ENCODE measurements at regions not wholly inside any gene's neighbourhood (a gene's known extent, or its start where the extent isn't known, plus 50 kb on each side); places are given as distances from the start of the nearest gene placed in this dataset.

DNA sequence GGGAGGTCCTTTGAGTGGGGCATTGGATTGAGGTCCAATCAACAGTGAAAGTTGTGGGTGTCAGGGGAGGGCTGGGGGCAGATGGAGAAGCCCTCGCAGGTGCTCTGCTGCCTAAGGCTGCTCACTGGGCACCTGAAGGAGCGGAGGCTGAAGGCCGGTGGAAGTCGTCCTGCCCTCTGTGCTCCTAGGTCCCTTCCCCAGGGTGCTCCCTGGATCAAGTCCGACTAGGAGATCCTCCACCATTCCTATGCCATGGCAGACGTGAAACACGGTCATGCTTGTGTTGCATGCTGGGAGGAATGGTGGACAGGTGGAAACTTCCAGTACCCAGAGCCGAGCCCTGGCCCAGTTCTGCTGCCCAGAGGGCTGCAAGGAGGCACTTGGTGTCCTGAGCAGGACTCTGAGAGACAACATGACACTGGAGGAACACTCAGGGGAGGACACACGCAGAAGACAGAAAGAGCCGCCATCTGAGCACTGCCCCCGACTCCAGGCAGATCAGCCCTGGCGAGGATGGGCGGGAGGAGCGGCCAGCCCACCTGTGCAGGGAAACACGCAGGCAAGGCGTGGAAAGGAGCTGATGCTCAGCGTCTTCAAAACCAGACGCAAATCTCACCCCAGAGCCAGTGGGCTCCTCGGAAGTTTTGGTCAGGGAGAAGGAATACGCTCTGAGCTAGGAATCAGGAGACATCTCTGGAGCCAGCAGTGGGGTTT is 786.8 kb downstream of the BRD1 start:
- ATAC-seq (ENCODE audit: low read depth) = no peak
- Mint-ChIP-seq H3K4me1 (no peaks in the 10 kb centered on the region), H3K36me3 (peaks cover 2% of the 10 kb centered on the region), H3K27me3 (no peaks in the 10 kb centered on the region), H3K27ac (no peak overlapping the region), H3K9me3 (peaks cover 6% of the 10 kb centered on the region), H3K4me3 (no peak overlapping the region)
- DNase-seq (ENCODE audit: low spot score in 2 of 2) = no peak

- H3K27ac Mint-ChIP-seq = no peak overlapping the region
Measured at GRCh38 chr22:49040111-49040510, 787.6 kb downstream of the BRD1 start.

GRCh38 chr22:49039625-49040024 is 788.0 kb downstream of the BRD1 start:
- Mint-ChIP-seq H3K9me3 (peaks cover 6% of the 10 kb centered on the region), H3K36me3 (no peaks in the 10 kb centered on the region), H3K4me3 (no peak overlapping the region), H3K4me1 (no peaks in the 10 kb centered on the region), H3K27ac (no peak overlapping the region), H3K27me3 (no peaks in the 10 kb centered on the region)
- DNase-seq (ENCODE audit: low spot score in 2 of 2) (no peak), ATAC-seq (ENCODE audit: low read depth) (no peak)

More at GRCh38 chr22:49040111-49040510, 787.6 kb downstream of the BRD1 start:
- Mint-ChIP-seq H3K4me1 (no peaks in the 10 kb centered on the region), H3K4me3 (no peak overlapping the region), H3K36me3 (peaks cover under 1% of the 10 kb centered on the region), H3K9me3 (peaks cover 6% of the 10 kb centered on the region), H3K27me3 (no peaks in the 10 kb centered on the region)
- no peak for DNase-seq (ENCODE audit: low spot score in 2 of 2)
- ATAC-seq (ENCODE audit: low read depth) = no peak

GRCh38 chr22:49037701-49038245 is 789.9 kb downstream of the BRD1 start:
- no peaks in the 10 kb centered on the region for H3K36me3 Mint-ChIP-seq
- peaks cover 4% of the 10 kb centered on the region for H3K27me3 Mint-ChIP-seq
- H3K4me1 Mint-ChIP-seq = no peaks in the 10 kb centered on the region
- no peak overlapping the region for H3K27ac Mint-ChIP-seq
- H3K4me3 Mint-ChIP-seq = no peak overlapping the region
- DNase-seq (ENCODE audit: low spot score in 2 of 2) (no peak), ATAC-seq (ENCODE audit: low read depth) (no peak)
- peaks cover 5% of the 10 kb centered on the region for H3K9me3 Mint-ChIP-seq

DNA sequence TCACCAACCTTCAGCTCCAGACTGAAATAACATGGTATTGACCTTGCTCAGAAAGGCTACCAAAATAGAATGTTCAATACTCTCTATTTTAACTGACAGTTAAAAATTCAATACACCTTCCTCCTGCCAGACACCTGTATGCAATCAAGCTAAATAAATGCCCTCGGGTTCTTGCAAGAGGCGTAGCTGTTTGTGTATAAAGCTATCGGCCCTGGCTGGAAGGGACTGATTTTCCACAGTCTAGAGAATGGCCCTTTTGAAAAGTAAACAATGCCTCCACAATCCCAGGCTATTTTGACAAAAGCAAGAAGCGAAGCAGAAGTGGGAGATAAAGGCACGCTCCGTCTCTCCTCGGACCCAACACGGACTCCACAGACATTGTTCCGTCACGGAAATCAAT is 791.2 kb downstream of the BRD1 start:
- Mint-ChIP-seq H3K36me3 (no peaks in the 10 kb centered on the region), H3K27me3 (peaks cover 6% of the 10 kb centered on the region), H3K9me3 (peaks cover 5% of the 10 kb centered on the region), H3K4me1 (no peaks in the 10 kb centered on the region), H3K27ac (no peak overlapping the region), H3K4me3 (no peak overlapping the region)
- ATAC-seq (ENCODE audit: low read depth) = no peak
- DNase-seq (ENCODE audit: low spot score in 2 of 2) = no peak

GRCh38 chr22:49035818-49036457 is 791.7 kb downstream of the BRD1 start:
- Mint-ChIP-seq H3K27me3 (peaks cover 6% of the 10 kb centered on the region), H3K4me1 (no peaks in the 10 kb centered on the region), H3K36me3 (no peaks in the 10 kb centered on the region), H3K4me3 (no peak overlapping the region), H3K27ac (no peak overlapping the region), H3K9me3 (peaks cover 5% of the 10 kb centered on the region)
- no peak for DNase-seq (ENCODE audit: low spot score in 2 of 2)
- no peak for ATAC-seq (ENCODE audit: low read depth)

DNA sequence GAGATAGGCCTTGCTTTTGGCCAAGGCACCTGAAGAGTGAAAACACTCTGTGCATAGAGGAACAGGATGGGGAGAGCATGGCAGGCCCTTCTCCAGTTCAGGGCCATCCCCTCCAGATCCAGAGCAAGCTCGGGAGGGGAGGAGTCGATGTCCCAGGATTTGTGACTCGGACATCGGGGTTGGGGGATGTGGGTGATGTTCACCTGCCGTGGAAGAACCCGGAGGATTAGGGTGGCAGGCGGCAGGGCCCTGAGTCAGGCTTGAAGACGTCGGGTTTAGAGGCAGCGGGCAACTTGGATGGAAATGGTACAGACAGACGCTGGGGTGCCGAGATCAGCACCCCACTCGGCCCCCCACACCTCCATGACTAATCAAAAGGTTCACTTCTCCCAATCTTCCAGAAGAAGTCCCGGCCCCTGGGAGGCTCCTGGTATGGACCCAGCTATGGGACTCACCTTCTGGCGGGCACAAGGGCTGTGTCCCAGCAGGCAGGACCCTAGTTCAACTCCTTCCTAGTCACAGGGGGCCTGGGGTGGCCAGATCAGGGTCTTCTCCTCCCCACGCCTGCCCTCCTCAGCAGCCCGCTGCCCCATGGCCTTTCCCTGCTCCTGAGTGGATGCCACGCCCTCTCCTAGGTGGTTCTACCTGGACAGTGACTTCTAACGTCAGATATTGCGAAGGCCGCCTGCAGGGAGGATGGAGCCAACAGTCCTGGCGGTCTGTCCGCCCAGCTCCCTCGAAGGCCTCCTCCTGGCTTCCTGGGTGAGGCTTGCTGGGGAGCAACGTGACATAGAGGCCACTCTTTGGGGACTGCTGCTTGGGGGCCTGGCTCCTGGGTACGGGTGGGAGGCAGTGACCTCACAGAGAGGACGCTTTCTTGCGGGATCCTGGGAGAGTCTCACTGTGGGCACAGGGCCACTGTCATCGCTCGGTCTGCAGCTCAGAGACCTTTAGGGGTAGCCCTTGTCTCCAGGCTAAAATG is 792.5 kb downstream of the BRD1 start:
- no peak for DNase-seq (ENCODE audit: low spot score in 2 of 2)
- H3K9me3 Mint-ChIP-seq = peaks cover 5% of the 10 kb centered on the region
- no peak for ATAC-seq (ENCODE audit: low read depth)
- no peak overlapping the region for H3K4me3 Mint-ChIP-seq
- no peaks in the 10 kb centered on the region for H3K36me3 Mint-ChIP-seq
- peaks cover 6% of the 10 kb centered on the region for H3K27me3 Mint-ChIP-seq
- no peaks in the 10 kb centered on the region for H3K4me1 Mint-ChIP-seq
- no peak overlapping the region for H3K27ac Mint-ChIP-seq

- no peak overlapping the region for H3K4me3 Mint-ChIP-seq
- H3K36me3 Mint-ChIP-seq = no peaks in the 10 kb centered on the region
- DNase-seq (ENCODE audit: low spot score in 2 of 2) = no peak
- peaks cover 5% of the 10 kb centered on the region for H3K9me3 Mint-ChIP-seq
- ATAC-seq (ENCODE audit: low read depth) = no peak
- no peaks in the 10 kb centered on the region for H3K4me1 Mint-ChIP-seq
- H3K27ac Mint-ChIP-seq = no peak overlapping the region
- peaks cover 7% of the 10 kb centered on the region for H3K27me3 Mint-ChIP-seq
Measured at GRCh38 chr22:49033616-49034015, 794.1 kb downstream of the BRD1 start.

GRCh38 chr22:49032821-49033220 is 794.9 kb downstream of the BRD1 start:
- Mint-ChIP-seq H3K9me3 (peaks cover 5% of the 10 kb centered on the region), H3K4me1 (no peaks in the 10 kb centered on the region), H3K27ac (no peak overlapping the region), H3K27me3 (peaks cover 7% of the 10 kb centered on the region), H3K4me3 (no peak overlapping the region), H3K36me3 (no peaks in the 10 kb centered on the region)
- no peak for ATAC-seq (ENCODE audit: low read depth)
- DNase-seq (ENCODE audit: low spot score in 2 of 2) = no peak

DNA sequence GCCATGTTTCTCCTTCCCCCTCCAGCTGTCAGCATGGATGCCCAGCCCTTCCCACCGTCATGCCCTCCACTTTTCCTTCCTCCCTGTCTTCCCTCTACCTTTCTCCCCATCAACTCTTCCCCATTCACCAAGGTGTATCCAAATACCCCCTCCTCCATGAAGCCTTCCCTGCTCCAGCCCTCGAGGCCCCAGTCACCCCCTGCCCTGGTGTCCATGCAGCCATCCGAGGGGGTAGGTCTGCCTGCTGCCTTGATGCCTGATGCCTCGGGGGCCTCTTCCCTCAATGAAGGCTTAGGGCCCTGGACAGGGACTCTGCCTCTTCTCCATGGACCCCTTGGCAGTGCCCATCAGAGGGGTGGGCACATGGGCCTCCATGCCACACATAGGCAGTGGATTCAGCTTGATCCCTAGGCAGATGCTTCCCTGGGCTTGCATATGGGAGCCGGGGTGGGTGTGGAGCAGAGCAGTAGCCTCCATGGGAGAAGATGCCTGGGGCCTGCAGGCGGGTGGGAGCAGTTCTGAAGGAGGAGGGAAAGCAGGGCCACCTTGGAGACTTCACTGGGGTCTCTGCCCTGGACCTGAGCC is 795.8 kb downstream of the BRD1 start:
- ATAC-seq (ENCODE audit: low read depth) = no peak
- Mint-ChIP-seq H3K4me1 (no peaks in the 10 kb centered on the region), H3K27ac (no peak overlapping the region), H3K9me3 (peaks cover 3% of the 10 kb centered on the region), H3K4me3 (no peak overlapping the region), H3K36me3 (no peaks in the 10 kb centered on the region), H3K27me3 (peaks cover 7% of the 10 kb centered on the region)
- DNase-seq (ENCODE audit: low spot score in 2 of 2) = no peak

- Mint-ChIP-seq H3K27me3 (peaks cover 5% of the 10 kb centered on the region), H3K4me1 (no peaks in the 10 kb centered on the region), H3K4me3 (no peak overlapping the region), H3K9me3 (no peaks in the 10 kb centered on the region), H3K36me3 (no peaks in the 10 kb centered on the region), H3K27ac (no peak overlapping the region)
- ATAC-seq (ENCODE audit: low read depth) (no peak), DNase-seq (ENCODE audit: low spot score in 2 of 2) (no peak)
Measured at GRCh38 chr22:49028111-49028510, 799.6 kb downstream of the BRD1 start.

DNA sequence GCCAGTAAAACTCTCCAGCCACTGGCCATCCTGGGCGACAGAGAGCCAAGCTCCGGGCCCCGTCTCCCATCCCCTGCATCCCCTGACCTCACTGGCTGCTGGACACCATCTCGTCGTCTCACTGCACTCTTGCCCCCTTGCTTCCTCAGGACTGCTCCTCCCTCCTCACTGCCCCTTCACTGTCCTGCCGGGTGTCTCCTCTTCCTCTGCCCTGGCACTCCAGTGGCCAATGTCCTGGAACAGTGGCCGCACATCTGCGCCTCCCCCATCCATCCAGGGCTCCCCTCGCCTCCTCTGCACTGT is 800.4 kb downstream of the BRD1 start:
- Mint-ChIP-seq H3K27ac (no peak overlapping the region), H3K27me3 (peaks cover 3% of the 10 kb centered on the region), H3K4me3 (no peak overlapping the region), H3K36me3 (no peaks in the 10 kb centered on the region), H3K4me1 (no peaks in the 10 kb centered on the region), H3K9me3 (no peaks in the 10 kb centered on the region)
- DNase-seq (ENCODE audit: low spot score in 2 of 2) (no peak), ATAC-seq (ENCODE audit: low read depth) (no peak)

- Mint-ChIP-seq H3K27me3 (peaks cover 3% of the 10 kb centered on the region), H3K4me1 (no peaks in the 10 kb centered on the region), H3K4me3 (no peak overlapping the region), H3K9me3 (no peaks in the 10 kb centered on the region), H3K27ac (no peak overlapping the region), H3K36me3 (no peaks in the 10 kb centered on the region)
- ATAC-seq (ENCODE audit: low read depth) (no peak), DNase-seq (ENCODE audit: low spot score in 2 of 2) (no peak)
Measured at GRCh38 chr22:49026494-49027367, 800.9 kb downstream of the BRD1 start.
